Naive thymus-derived CD4-positive, alpha-beta T cell (primary cell): ENCODE measurements at regions not wholly inside any gene's neighbourhood (a gene's known extent, or its start where the extent isn't known, plus 50 kb on each side); places are given as distances from the start of the nearest gene placed in this dataset.

Source experiments
- ATAC-seq: fragments of 150-1000 bp; cut with Tn5 transposase; 2 replicates; pipeline ENCODE4 v1.10.0; 2021; ENCODE audit warnings: mild to moderate bottlenecking, moderate library complexity
- CTCF ChIA-PET: fragments of 350-600 bp; sonication (Branson Sonifier 250); formaldehyde crosslinking; loops from one replicate; lab custom pipeline; 2021; ENCODE audit warnings: antibody characterized with exemption; lab: Charles Lee
- POLR2A ChIA-PET: fragments of 350-600 bp; sonication (Branson Sonifier 250); formaldehyde crosslinking; loops from one replicate; lab custom pipeline; 2021; ENCODE audit warnings: antibody characterized with exemption, inconsistent platforms; lab: Charles Lee
- DNase-seq, 9 donors: peaks; one replicate each; pipeline versions ENCODE4 v3.0.0 to v3.0.0-alpha.2; 2020 to 2022; ENCODE audit warnings: mixed read lengths in 1 of 9
- H3K27ac ChIP-seq: one replicate; pipeline ENCODE4 v1.7.0; 2013; ENCODE audit warnings: mild to moderate bottlenecking, low read depth, low read length, moderate library complexity
- H3K27me3 ChIP-seq, 2 donors: one replicate each; pipeline ENCODE4 v1.7.0; 2013; ENCODE audit warnings: low read length in 2 of 2, mild to moderate bottlenecking in 2 of 2, moderate library complexity in 2 of 2; ENCODE audit not compliant: control insufficient read depth in 2 of 2, insufficient read depth in 2 of 2
- H3K36me3 ChIP-seq, 3 experiments: 1 replicate in 2 of 3; 2 replicates in 1 of 3; pipeline ENCODE4 v1.7.0; 2013; ENCODE audit warnings: low read length in 3 of 3, mild to moderate bottlenecking in 3 of 3, moderate library complexity in 1 of 3; ENCODE audit not compliant: insufficient read depth in 3 of 3, control insufficient read depth in 2 of 3
- H3K4me1 ChIP-seq, 2 donors: one replicate each; pipeline ENCODE4 v1.7.0; 2013; ENCODE audit warnings: low read length in 2 of 2, mild to moderate bottlenecking in 2 of 2, moderate library complexity in 1 of 2; ENCODE audit not compliant: control insufficient read depth in 2 of 2, insufficient read depth in 2 of 2
- H3K4me3 ChIP-seq: 2 replicates; pipeline ENCODE4 v1.7.0; 2013; ENCODE audit warnings: mild to moderate bottlenecking, low read length
- H3K9me3 ChIP-seq, 3 experiments: 1 replicate in 2 of 3; 2 replicates in 1 of 3; pipeline ENCODE4 v1.7.0; 2013; ENCODE audit warnings: low read length in 3 of 3; ENCODE audit not compliant: control insufficient read depth in 2 of 3
- H3K27ac Mint-ChIP-seq, 9 donors: one replicate each; pipeline ENCODE4 v1.8.0; 2020 to 2022; ENCODE audit warnings: mixed read lengths in 9 of 9, mild to moderate bottlenecking in 8 of 9, moderate library complexity in 5 of 9, inconsistent platforms in 2 of 9
- H3K27me3 Mint-ChIP-seq, 5 donors: one replicate each; pipeline ENCODE4 v1.8.0; 2021 to 2022; ENCODE audit warnings: mixed read lengths in 5 of 5, mild to moderate bottlenecking in 1 of 5
- H3K36me3 Mint-ChIP-seq, 5 donors: one replicate each; pipeline ENCODE4 v1.8.0; 2020 to 2022; ENCODE audit warnings: mixed read lengths in 5 of 5, mild to moderate bottlenecking in 3 of 5, inconsistent platforms in 1 of 5
- H3K4me1 Mint-ChIP-seq, 7 donors: one replicate each; pipeline ENCODE4 v1.8.0; 2020 to 2022; ENCODE audit warnings: mixed read lengths in 7 of 7, mild to moderate bottlenecking in 3 of 7, inconsistent platforms in 1 of 7
- H3K4me3 Mint-ChIP-seq, 10 donors: one replicate each; pipeline ENCODE4 v1.8.0; 2020 to 2022; ENCODE audit warnings: mild to moderate bottlenecking in 10 of 10, mixed read lengths in 10 of 10, moderate library complexity in 6 of 10, inconsistent platforms in 2 of 10
- H3K9me3 Mint-ChIP-seq, 11 donors: one replicate each; pipeline ENCODE4 v1.8.0; 2020 to 2022; ENCODE audit warnings: mixed read lengths in 11 of 11, mild to moderate bottlenecking in 4 of 11, inconsistent platforms in 1 of 11, moderate library complexity in 1 of 11
- intact Hi-C, 2 donors: fragments of 100-400 bp; cut with micrococcal nuclease; formaldehyde crosslinking; loops; one replicate each; pipeline ENCODE4 v1.15.1; 2023

- DNase-seq (no peak), ATAC-seq (no peak)
- intact Hi-C loops = no loop called here
- H3K27ac Mint-ChIP-seq = no peak overlapping the region
- H3K27me3 Mint-ChIP-seq = no peaks in the 10 kb centered on the region
- H3K4me1 Mint-ChIP-seq = no peaks in the 10 kb centered on the region
- no peaks in the 10 kb centered on the region for H3K36me3 Mint-ChIP-seq
- H3K4me3 Mint-ChIP-seq = no peak overlapping the region
- no peaks in the 10 kb centered on the region for H3K9me3 ChIP-seq
- peaks cover 0 to 6% (median 1%) of the 10 kb centered on the region in 11 donors for H3K9me3 Mint-ChIP-seq
- ChIA-PET CTCF (no interaction called here), POLR2A (no interaction called here)
- no peak overlapping the region for H3K4me3 ChIP-seq
- H3K36me3 ChIP-seq = no peaks in the 10 kb centered on the region
- H3K27me3 ChIP-seq = no peaks in the 10 kb centered on the region
- H3K27ac ChIP-seq = no peak overlapping the region
- H3K4me1 ChIP-seq = no peaks in the 10 kb centered on the region
Observed at GRCh38 chr18:40576507-40577115, 1378.4 kb upstream of the PIK3C3 start.

- H3K4me1 Mint-ChIP-seq = no peaks in the 10 kb centered on the region
- H3K4me1 ChIP-seq = no peaks in the 10 kb centered on the region
- no peaks in the 10 kb centered on the region for H3K27me3 Mint-ChIP-seq
- H3K27me3 ChIP-seq = no peaks in the 10 kb centered on the region
- H3K27ac Mint-ChIP-seq = no peak overlapping the region
- H3K27ac ChIP-seq = no peak overlapping the region
- ATAC-seq (no peak), DNase-seq (no peak)
- H3K36me3 ChIP-seq = no peaks in the 10 kb centered on the region
- intact Hi-C loops = no loop called here
- CTCF ChIA-PET = no interaction called here
- H3K9me3 ChIP-seq = no peaks in the 10 kb centered on the region
- no peaks in the 10 kb centered on the region for H3K36me3 Mint-ChIP-seq
- H3K4me3 ChIP-seq = no peak overlapping the region
- H3K4me3 Mint-ChIP-seq = no peak overlapping the region
- peaks cover 0 to 17% (median 5%) of the 10 kb centered on the region in 11 donors for H3K9me3 Mint-ChIP-seq
- POLR2A ChIA-PET = no interaction called here
Observed at GRCh38 chr18:40570615-40571014, 1384.4 kb upstream of the PIK3C3 start.

GRCh38 chr18:40569605-40570004 is 1385.4 kb upstream of the PIK3C3 start:
- Histone ChIP-seq H3K27me3 (no peaks in the 10 kb centered on the region), H3K4me3 (no peak overlapping the region), H3K4me1 (no peaks in the 10 kb centered on the region), H3K27ac (no peak overlapping the region), H3K9me3 (no peaks in the 10 kb centered on the region), H3K36me3 (no peaks in the 10 kb centered on the region)
- no peaks in the 10 kb centered on the region for H3K27me3 Mint-ChIP-seq
- POLR2A ChIA-PET = no interaction called here
- ATAC-seq = no peak
- DNase-seq = no peak
- no peak overlapping the region for H3K27ac Mint-ChIP-seq
- CTCF ChIA-PET = no interaction called here
- intact Hi-C loops = no loop called here
- H3K4me1 Mint-ChIP-seq = no peaks in the 10 kb centered on the region
- peaks cover 0 to 17% (median 4%) of the 10 kb centered on the region in 11 donors for H3K9me3 Mint-ChIP-seq
- H3K4me3 Mint-ChIP-seq = no peak overlapping the region
- no peaks in the 10 kb centered on the region for H3K36me3 Mint-ChIP-seq

GRCh38 chr18:40566510-40566844 is 1388.6 kb upstream of the PIK3C3 start:
- no peaks in the 10 kb centered on the region for H3K36me3 ChIP-seq
- ChIA-PET POLR2A (no interaction called here), CTCF (no interaction called here)
- no peak overlapping the region for H3K4me3 ChIP-seq
- no peaks in the 10 kb centered on the region for H3K36me3 Mint-ChIP-seq
- ATAC-seq (no peak), DNase-seq (no peak)
- H3K27ac ChIP-seq = no peak overlapping the region
- no peaks in the 10 kb centered on the region for H3K9me3 ChIP-seq
- H3K4me3 Mint-ChIP-seq = no peak overlapping the region
- H3K27me3 ChIP-seq = no peaks in the 10 kb centered on the region
- no peaks in the 10 kb centered on the region for H3K27me3 Mint-ChIP-seq
- no peaks in the 10 kb centered on the region for H3K4me1 ChIP-seq
- H3K27ac Mint-ChIP-seq = no peak overlapping the region
- H3K4me1 Mint-ChIP-seq = no peaks in the 10 kb centered on the region
- intact Hi-C loops = no loop called here
- H3K9me3 Mint-ChIP-seq = peaks cover 0 to 28% (median 3%) of the 10 kb centered on the region in 11 donors

- CTCF ChIA-PET = no interaction called here
- Histone ChIP-seq H3K27me3 (no peaks in the 10 kb centered on the region), H3K4me1 (no peaks in the 10 kb centered on the region), H3K36me3 (no peaks in the 10 kb centered on the region), H3K9me3 (no peaks in the 10 kb centered on the region), H3K4me3 (no peak overlapping the region), H3K27ac (no peak overlapping the region)
- Mint-ChIP-seq H3K4me1 (no peaks in the 10 kb centered on the region), H3K9me3 (peaks cover 0 to 23% (median 3%) of the 10 kb centered on the region in 11 donors), H3K4me3 (no peak overlapping the region), H3K27me3 (no peaks in the 10 kb centered on the region), H3K27ac (no peak overlapping the region), H3K36me3 (no peaks in the 10 kb centered on the region)
- intact Hi-C loops = no loop called here
- POLR2A ChIA-PET = no interaction called here
- no peak for ATAC-seq
- DNase-seq = no peak
Observed at GRCh38 chr18:40565805-40566509, 1389.1 kb upstream of the PIK3C3 start.

- CTCF ChIA-PET = no interaction called here
- Mint-ChIP-seq H3K27me3 (no peaks in the 10 kb centered on the region), H3K4me3 (no peak overlapping the region), H3K36me3 (no peaks in the 10 kb centered on the region), H3K27ac (no peak overlapping the region), H3K4me1 (no peaks in the 10 kb centered on the region), H3K9me3 (peaks cover 0 to 21% (median 5%) of the 10 kb centered on the region in 11 donors)
- Histone ChIP-seq H3K36me3 (no peaks in the 10 kb centered on the region), H3K27ac (no peak overlapping the region), H3K4me3 (no peak overlapping the region), H3K4me1 (no peaks in the 10 kb centered on the region), H3K27me3 (no peaks in the 10 kb centered on the region), H3K9me3 (peaks cover 0 to 4% (median 0%) of the 10 kb centered on the region in 3 experiments)
- intact Hi-C loops = no loop called here
- no peak for DNase-seq
- no peak for ATAC-seq
- POLR2A ChIA-PET = no interaction called here
Observed at GRCh38 chr18:40559556-40559955, 1395.5 kb upstream of the PIK3C3 start.
